ENCODE measurements at regions not wholly inside any gene's neighbourhood (a gene's known extent, or its start where the extent isn't known, plus 50 kb on each side); places are given as distances from the start of the nearest gene placed in this dataset.

DNA sequence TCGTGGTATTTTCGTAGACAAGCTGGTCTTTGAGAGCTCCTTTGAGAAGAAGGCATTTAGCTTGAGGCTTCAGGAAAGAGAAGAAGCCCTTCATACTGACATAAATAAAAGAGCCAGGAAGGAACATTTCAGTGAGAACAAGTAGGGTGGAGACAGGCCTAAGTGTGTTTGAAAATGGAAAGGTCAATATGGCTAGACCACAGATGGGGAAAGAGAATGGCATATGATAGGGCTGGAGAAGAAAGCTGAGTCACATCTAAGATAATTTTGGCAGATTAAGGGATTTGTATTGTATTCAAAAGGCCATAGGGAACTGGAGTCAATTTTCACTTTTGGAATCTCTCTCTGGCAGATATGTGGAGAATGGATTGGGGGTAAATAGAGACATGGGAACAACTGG lies 374.9 kb downstream of the TMEM38B start:
- H3K4me1 ChIP-seq (ENCODE audit: insufficient read depth, low read length): no peaks in the 10 kb centered on the region
- H3K27ac ChIP-seq (ENCODE audit: low read length): no peak overlapping the region
- H3K4me3 ChIP-seq (ENCODE audit: low read length): no peak overlapping the region
- H2AFZ ChIP-seq (ENCODE audit: low read length): no peak overlapping the region
- H3K79me2 ChIP-seq (ENCODE audit: low read length): no peaks in the 10 kb centered on the region
- H3K36me3 ChIP-seq (ENCODE audit: low read depth, low read length): no peaks in the 10 kb centered on the region
- no peaks in the 10 kb centered on the region for H3K27me3 ChIP-seq (ENCODE audit: low read length)
- POLR2A ChIA-PET (ENCODE audit: unreplicated experiment): no interaction called here
- H3K9me2 ChIP-seq (replicated peaks; ENCODE audit: low read length): no peaks in the 10 kb centered on the region
- no peaks in the 10 kb centered on the region for H3K9me3 ChIP-seq (ENCODE audit: low read length)
- TF ChIP-seq EZH2phosphoT487 (IDR thresholded peaks at IDR 0.05; ENCODE audit: borderline replicate concordance, low read length) (no peak), EZH2 (IDR thresholded peaks at IDR 0.05; ENCODE audit: low read length, unreplicated experiment) (no peak), CTCF (conservative IDR thresholded peaks at IDR 0.05; ENCODE audit: low read depth, low read length) (no peak)
- H3F3A ChIP-seq (ENCODE audit: low read length, unreplicated experiment): no peaks in the 10 kb centered on the region
- no peaks in the 10 kb centered on the region for H4K20me1 ChIP-seq (ENCODE audit: low read length)
- no TSS peak for BruUV-seq (replicated peaks)
- no peak overlapping the region for H3K9ac ChIP-seq (ENCODE audit: low read length)
- H3K4me2 ChIP-seq (ENCODE audit: low read length): no peak overlapping the region
- intact Hi-C loops (cut with micrococcal nuclease): no loop called here
- CTCF ChIA-PET: no interaction called here
- ATAC-seq (no peak), DNase-seq (peak; percentile 25)

GRCh38 chr9:106072421-106072820 lies 378.1 kb downstream of the TMEM38B start:
- no peaks in the 10 kb centered on the region for H3K9me2 ChIP-seq (replicated peaks; ENCODE audit: low read length)
- H3K27ac ChIP-seq (ENCODE audit: low read length): no peak overlapping the region
- intact Hi-C loops (cut with micrococcal nuclease): no loop called here
- no peaks in the 10 kb centered on the region for H3K4me1 ChIP-seq (ENCODE audit: insufficient read depth, low read length)
- TF ChIP-seq CTCF (conservative IDR thresholded peaks at IDR 0.05; ENCODE audit: low read depth, low read length): no peak
- no peak for TF ChIP-seq EZH2phosphoT487 (IDR thresholded peaks at IDR 0.05; ENCODE audit: borderline replicate concordance, low read length)
- TF ChIP-seq EZH2 (IDR thresholded peaks at IDR 0.05; ENCODE audit: low read length, unreplicated experiment): no peak
- DNase-seq (no peak), ATAC-seq (no peak)
- no peaks in the 10 kb centered on the region for H3K27me3 ChIP-seq (ENCODE audit: low read length)
- H4K20me1 ChIP-seq (ENCODE audit: low read length): no peaks in the 10 kb centered on the region
- CTCF ChIA-PET: no interaction called here
- no peaks in the 10 kb centered on the region for H3K9me3 ChIP-seq (ENCODE audit: low read length)
- H3K9ac ChIP-seq (ENCODE audit: low read length): no peak overlapping the region
- no peaks in the 10 kb centered on the region for H3F3A ChIP-seq (ENCODE audit: low read length, unreplicated experiment)
- POLR2A ChIA-PET (ENCODE audit: unreplicated experiment): no interaction called here
- no peaks in the 10 kb centered on the region for H3K79me2 ChIP-seq (ENCODE audit: low read length)
- no peak overlapping the region for H3K4me3 ChIP-seq (ENCODE audit: low read length)
- no peaks in the 10 kb centered on the region for H3K36me3 ChIP-seq (ENCODE audit: low read depth, low read length)
- H2AFZ ChIP-seq (ENCODE audit: low read length): no peak overlapping the region
- no TSS peak for BruUV-seq (replicated peaks)
- H3K4me2 ChIP-seq (ENCODE audit: low read length): no peak overlapping the region

- CTCF ChIA-PET: no interaction called here
Observed at GRCh38 chr9:106074006-106074405, 379.7 kb downstream of the TMEM38B start.

More at GRCh38 chr9:106074006-106074405, 379.7 kb downstream of the TMEM38B start:
- H2AFZ ChIP-seq (ENCODE audit: low read length): no peak overlapping the region
- no peaks in the 10 kb centered on the region for H3K9me3 ChIP-seq (ENCODE audit: low read length)
- no peak overlapping the region for H3K27ac ChIP-seq (ENCODE audit: low read length)
- no peaks in the 10 kb centered on the region for H3F3A ChIP-seq (ENCODE audit: low read length, unreplicated experiment)
- no peaks in the 10 kb centered on the region for H3K79me2 ChIP-seq (ENCODE audit: low read length)
- POLR2A ChIA-PET (ENCODE audit: unreplicated experiment): no interaction called here
- H3K4me1 ChIP-seq (ENCODE audit: insufficient read depth, low read length): no peaks in the 10 kb centered on the region
- no peak overlapping the region for H3K4me2 ChIP-seq (ENCODE audit: low read length)
- no peaks in the 10 kb centered on the region for H4K20me1 ChIP-seq (ENCODE audit: low read length)
- TF ChIP-seq CTCF (conservative IDR thresholded peaks at IDR 0.05; ENCODE audit: low read depth, low read length) (no peak), EZH2 (IDR thresholded peaks at IDR 0.05; ENCODE audit: low read length, unreplicated experiment) (no peak), EZH2phosphoT487 (IDR thresholded peaks at IDR 0.05; ENCODE audit: borderline replicate concordance, low read length) (no peak)
- H3K27me3 ChIP-seq (ENCODE audit: low read length): no peaks in the 10 kb centered on the region
- no peaks in the 10 kb centered on the region for H3K9me2 ChIP-seq (replicated peaks; ENCODE audit: low read length)
- BruUV-seq (replicated peaks): no TSS peak
- peak; percentile 20 for DNase-seq
- ATAC-seq: no peak
- H3K36me3 ChIP-seq (ENCODE audit: low read depth, low read length): no peaks in the 10 kb centered on the region
- intact Hi-C loops (cut with micrococcal nuclease): no loop called here
- no peak overlapping the region for H3K4me3 ChIP-seq (ENCODE audit: low read length)
- no peak overlapping the region for H3K9ac ChIP-seq (ENCODE audit: low read length)
